Thyroid gland (tissue), 4 donors: ENCODE measurements at regions not wholly inside any gene's neighbourhood (a gene's known extent, or its start where the extent isn't known, plus 50 kb on each side); places are given as distances from the start of the nearest gene placed in this dataset.

Source experiments
- DNase-seq, 2 donors: peaks; one replicate each; pipeline ENCODE4 v3.0.0-alpha.2; 2019
- H3K27ac ChIP-seq, 3 donors: fragments of 200-600 bp; sonication (generic); 1 replicate in 2 of 3; 2 replicates in 1 of 3; pipeline ENCODE4 v1.5.1; 2016 to 2019; ENCODE audit warnings: mild to moderate bottlenecking in 1 of 3, moderate library complexity in 1 of 3
- H3K27me3 ChIP-seq: fragments of 200-600 bp; sonication (generic); one replicate; pipeline ENCODE4 v1.5.1; 2019
- H3K36me3 ChIP-seq, 2 donors: fragments of 200-600 bp; sonication (generic); one replicate each; pipeline ENCODE4 v1.5.1; 2016 to 2019
- H3K4me1 ChIP-seq, 2 donors: fragments of 200-600 bp; sonication (generic); one replicate each; pipeline ENCODE4 v1.5.1; 2017 to 2019
- H3K4me3 ChIP-seq, 3 donors: fragments of 200-600 bp; sonication (generic); replicated peaks in 1 of 3; 1 replicate in 2 of 3; 2 replicates in 1 of 3; pipeline ENCODE4 v1.5.1; 2016; ENCODE audit warnings: mild to moderate bottlenecking in 1 of 3
- H3K9me3 ChIP-seq: fragments of 200-600 bp; sonication (generic); one replicate; pipeline ENCODE4 v1.5.1; 2017
- POLR2A ChIP-seq, 2 donors: fragments of 450-650 bp; IDR thresholded peaks; one replicate each; pipeline ENCODE4 v1.6.1; 2017; ENCODE audit warnings: antibody characterized with exemption in 2 of 2, mild to moderate bottlenecking in 2 of 2, moderate library complexity in 1 of 2
- WGBS, 2 donors: methylation state at CpG; one replicate each; pipeline ENCODE4 v1.1.5; 2017; 5-methylcytosine and 5-hydroxymethylcytosine counted together
- intact Hi-C: fragments of 100-400 bp; cut with DNase I; formaldehyde crosslinking; loops from one replicate; pipeline ENCODE4 v1.15.1; 2023
- TF ChIP-seq, protein P1 (sequence below), 6 experiments: fragments of 200-600 bp in 3 of 6; fragments of 450-650 bp in 3 of 6; sonication (generic) in 3 of 6; IDR thresholded peaks; one replicate each; pipeline ENCODE4 v1.5.1; 2016 to 2019; ENCODE audit warnings: antibody characterized with exemption in 6 of 6, mild to moderate bottlenecking in 2 of 6, inconsistent platforms in 1 of 6, moderate library complexity in 1 of 6

DNA sequence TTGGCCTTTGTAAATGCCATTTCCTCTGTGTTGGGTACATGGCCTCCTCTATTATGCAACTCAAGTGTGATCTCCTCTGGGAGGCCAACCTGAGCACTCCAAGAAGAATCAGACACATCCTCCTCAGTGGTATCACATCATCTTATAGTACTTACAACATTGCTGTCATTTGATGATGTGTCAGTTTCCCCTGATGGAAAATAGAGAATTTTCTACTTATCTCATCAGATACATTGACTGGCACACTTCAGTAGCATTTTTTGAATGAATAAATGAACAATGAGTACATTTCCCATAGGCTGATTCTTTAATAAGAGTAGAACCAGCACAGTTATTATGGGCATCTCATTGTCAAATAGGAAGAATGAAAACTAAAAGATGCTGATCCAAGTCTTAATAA is 86.6 kb upstream of the NXPH2 start:
- H3K9me3 ChIP-seq, result no peaks in the 10 kb centered on the region
- no peaks in the 10 kb centered on the region for H3K27me3 ChIP-seq
- DNase-seq, result no peak
- H3K4me3 ChIP-seq, result no peak overlapping the region
- H3K36me3 ChIP-seq, result no peaks in the 10 kb centered on the region
- H3K4me1 ChIP-seq, result no peaks in the 10 kb centered on the region
- TF ChIP-seq POLR2A (IDR thresholded peaks at IDR 0.05), result no peak
- TF ChIP-seq, protein P1, sequence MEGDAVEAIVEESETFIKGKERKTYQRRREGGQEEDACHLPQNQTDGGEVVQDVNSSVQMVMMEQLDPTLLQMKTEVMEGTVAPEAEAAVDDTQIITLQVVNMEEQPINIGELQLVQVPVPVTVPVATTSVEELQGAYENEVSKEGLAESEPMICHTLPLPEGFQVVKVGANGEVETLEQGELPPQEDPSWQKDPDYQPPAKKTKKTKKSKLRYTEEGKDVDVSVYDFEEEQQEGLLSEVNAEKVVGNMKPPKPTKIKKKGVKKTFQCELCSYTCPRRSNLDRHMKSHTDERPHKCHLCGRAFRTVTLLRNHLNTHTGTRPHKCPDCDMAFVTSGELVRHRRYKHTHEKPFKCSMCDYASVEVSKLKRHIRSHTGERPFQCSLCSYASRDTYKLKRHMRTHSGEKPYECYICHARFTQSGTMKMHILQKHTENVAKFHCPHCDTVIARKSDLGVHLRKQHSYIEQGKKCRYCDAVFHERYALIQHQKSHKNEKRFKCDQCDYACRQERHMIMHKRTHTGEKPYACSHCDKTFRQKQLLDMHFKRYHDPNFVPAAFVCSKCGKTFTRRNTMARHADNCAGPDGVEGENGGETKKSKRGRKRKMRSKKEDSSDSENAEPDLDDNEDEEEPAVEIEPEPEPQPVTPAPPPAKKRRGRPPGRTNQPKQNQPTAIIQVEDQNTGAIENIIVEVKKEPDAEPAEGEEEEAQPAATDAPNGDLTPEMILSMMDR (IDR thresholded peaks at IDR 0.05), result no peak
- intact Hi-C loops, result no loop called here
- no peak overlapping the region for H3K27ac ChIP-seq

DNA sequence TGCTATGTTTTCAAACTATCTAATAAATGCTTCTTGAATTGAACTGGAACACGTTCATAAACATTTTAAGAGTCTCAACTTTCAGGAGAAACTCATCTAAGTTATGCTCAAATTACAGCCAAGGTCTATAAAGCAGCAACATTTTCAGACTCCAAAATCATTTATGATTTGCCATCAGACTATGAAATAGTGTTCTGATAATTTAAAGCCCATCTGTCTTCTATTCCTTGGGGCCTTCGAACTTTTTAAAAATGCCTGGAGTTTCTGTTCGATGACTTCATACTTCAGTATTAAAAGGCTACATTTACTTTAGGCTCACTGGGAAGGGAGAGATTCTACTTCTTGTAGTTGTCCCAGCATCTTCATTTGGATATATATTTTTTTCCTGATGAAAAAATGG is 73.6 kb upstream of the NXPH2 start:
- H3K27ac ChIP-seq, result no peak overlapping the region
- H3K4me1 ChIP-seq, result no peaks in the 10 kb centered on the region
- no peak for TF ChIP-seq POLR2A (IDR thresholded peaks at IDR 0.05)
- TF ChIP-seq, protein P1 (IDR thresholded peaks at IDR 0.05), result no peak

DNA sequence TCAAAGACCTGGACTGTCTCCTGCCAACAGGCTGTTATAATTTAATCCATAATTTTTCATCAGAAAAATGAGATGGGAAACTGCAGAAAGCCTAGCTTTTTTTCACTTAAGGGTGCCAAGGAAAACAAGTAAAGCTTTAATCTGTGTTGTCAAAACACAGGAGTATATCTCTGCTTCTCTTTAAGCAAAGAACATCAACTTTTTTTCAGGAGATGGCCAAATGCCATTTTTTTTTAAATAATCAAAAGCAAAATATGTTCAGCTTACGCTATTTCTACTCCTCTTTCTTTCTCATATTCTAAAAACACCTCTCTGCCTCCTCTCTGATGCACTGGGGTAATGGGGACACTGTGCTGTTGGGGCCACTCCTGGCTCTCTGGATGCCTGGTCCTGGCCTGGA is 73.1 kb upstream of the NXPH2 start:
- Histone ChIP-seq H3K27me3 (no peaks in the 10 kb centered on the region), H3K4me1 (no peaks in the 10 kb centered on the region), H3K36me3 (no peaks in the 10 kb centered on the region), H3K9me3 (no peaks in the 10 kb centered on the region), H3K27ac (no peak overlapping the region), H3K4me3 (no peak overlapping the region)
- 62 to 81% methylated on average over 1 of the region's 1 CpG for WGBS, 2 donors
- no peak for TF ChIP-seq POLR2A (IDR thresholded peaks at IDR 0.05)
- TF ChIP-seq, protein P1 (IDR thresholded peaks at IDR 0.05), result no peak
- no peak for DNase-seq
- intact Hi-C loops, result no loop called here

More for the DNA sequence above, 73.6 kb upstream of the NXPH2 start:
- H3K4me3 ChIP-seq, result no peak overlapping the region
- no peaks in the 10 kb centered on the region for H3K9me3 ChIP-seq
- DNase-seq, result no peak
- H3K27me3 ChIP-seq, result no peaks in the 10 kb centered on the region
- intact Hi-C loops, result no loop called here
- WGBS, 2 donors, result 62 to 73% methylated on average over 3 of the region's 3 CpGs
- H3K36me3 ChIP-seq, result no peaks in the 10 kb centered on the region

DNA sequence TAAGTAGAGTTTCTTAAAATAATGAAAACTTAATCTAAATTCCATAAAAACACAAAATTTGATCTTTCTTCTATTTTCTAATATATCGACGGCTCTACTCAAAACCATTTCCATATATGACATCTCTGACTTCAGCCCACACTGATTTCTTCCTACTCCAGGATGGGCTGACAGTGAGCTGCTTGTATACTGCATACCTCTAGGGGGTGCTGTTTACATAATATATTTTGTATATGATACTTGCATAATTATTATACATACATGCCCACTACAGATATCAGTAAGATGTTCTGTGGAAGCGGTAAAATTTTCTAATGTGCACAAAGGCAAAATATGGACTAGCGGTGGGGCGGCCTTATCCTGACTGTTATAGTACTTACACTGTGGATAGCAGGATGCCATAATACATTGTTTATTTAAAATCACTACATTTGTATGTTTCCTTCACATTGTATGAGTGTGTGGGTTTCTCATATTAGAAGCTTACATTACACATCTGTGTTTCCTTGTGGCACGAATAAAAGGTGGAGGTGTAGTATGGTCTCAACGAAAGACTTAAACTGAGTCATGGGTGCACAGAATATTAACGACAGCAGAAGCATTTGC is 66.1 kb upstream of the NXPH2 start:
- H3K4me1 ChIP-seq, result no peaks in the 10 kb centered on the region
- no peaks in the 10 kb centered on the region for H3K27me3 ChIP-seq
- no peak for DNase-seq
- intact Hi-C loops, result no loop called here
- WGBS, 2 donors, result 72 to 73% methylated on average over 8 of the region's 8 CpGs
- no peaks in the 10 kb centered on the region for H3K36me3 ChIP-seq
- H3K27ac ChIP-seq, result no peak overlapping the region
- H3K4me3 ChIP-seq, result no peak overlapping the region
- no peaks in the 10 kb centered on the region for H3K9me3 ChIP-seq
- no peak for TF ChIP-seq POLR2A (IDR thresholded peaks at IDR 0.05)
- TF ChIP-seq, protein P1 (IDR thresholded peaks at IDR 0.05), result peak in 2 of 6 experiments; percentile 26 to 38

DNA sequence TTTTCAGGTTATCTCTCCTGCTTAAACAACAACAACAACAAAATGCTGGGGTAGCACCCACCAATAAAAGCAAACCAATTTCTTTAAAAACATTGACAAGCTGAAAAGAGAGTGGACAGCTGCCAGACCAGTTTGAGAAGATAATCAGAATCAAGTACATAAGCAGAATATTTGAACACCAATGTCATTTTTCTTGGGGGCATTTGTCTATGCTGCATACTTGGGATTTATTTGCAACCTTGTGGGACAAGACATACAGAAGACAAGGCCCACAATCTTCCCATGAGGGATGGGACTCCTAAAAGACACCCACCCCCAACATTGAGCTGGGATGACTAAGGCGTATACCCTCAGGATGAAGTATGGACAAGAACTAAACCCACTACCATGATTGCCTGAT is 62.2 kb upstream of the NXPH2 start:
- H3K4me3 ChIP-seq, result no peak overlapping the region
- no peaks in the 10 kb centered on the region for H3K27me3 ChIP-seq
- no peaks in the 10 kb centered on the region for H3K36me3 ChIP-seq
- 92 to 100% methylated on average over 1 of the region's 1 CpG for WGBS, 2 donors
- TF ChIP-seq POLR2A (IDR thresholded peaks at IDR 0.05), result no peak
- TF ChIP-seq, protein P1 (IDR thresholded peaks at IDR 0.05), result no peak
- H3K9me3 ChIP-seq, result no peaks in the 10 kb centered on the region
- intact Hi-C loops, result no loop called here
- no peak overlapping the region for H3K27ac ChIP-seq
- no peaks in the 10 kb centered on the region for H3K4me1 ChIP-seq
- DNase-seq, result no peak
